ENCODE measurements at regions not wholly inside any gene's neighbourhood (a gene's known extent, or its start where the extent isn't known, plus 50 kb on each side); places are given as distances from the start of the nearest gene placed in this dataset.

DNA sequence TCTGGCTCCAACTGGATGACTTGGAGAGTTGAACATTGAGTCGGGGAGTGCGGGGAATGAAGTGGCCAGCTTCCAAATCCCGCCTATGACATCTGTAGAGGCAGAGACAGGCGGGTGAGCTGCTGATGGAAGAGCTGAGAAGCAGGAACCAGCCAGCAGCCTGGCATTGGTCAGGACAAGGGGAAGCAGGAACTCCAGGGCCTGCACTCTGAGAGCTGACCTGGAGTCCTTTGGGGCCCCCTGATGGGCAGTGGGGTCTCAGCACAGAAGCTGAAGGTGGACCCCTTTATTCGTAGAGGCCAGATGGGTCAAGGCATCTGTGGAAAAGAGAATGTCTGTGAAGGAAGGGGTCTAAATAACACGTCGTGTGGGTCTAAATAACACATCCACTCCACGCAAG, 57.0 kb downstream of the SEC61G start:
- TF ChIP-seq CTCF (conservative IDR thresholded peaks at IDR 0.05; ENCODE audit: control insufficient read depth, insufficient read depth, low read depth, low read length) = no peak

DNA sequence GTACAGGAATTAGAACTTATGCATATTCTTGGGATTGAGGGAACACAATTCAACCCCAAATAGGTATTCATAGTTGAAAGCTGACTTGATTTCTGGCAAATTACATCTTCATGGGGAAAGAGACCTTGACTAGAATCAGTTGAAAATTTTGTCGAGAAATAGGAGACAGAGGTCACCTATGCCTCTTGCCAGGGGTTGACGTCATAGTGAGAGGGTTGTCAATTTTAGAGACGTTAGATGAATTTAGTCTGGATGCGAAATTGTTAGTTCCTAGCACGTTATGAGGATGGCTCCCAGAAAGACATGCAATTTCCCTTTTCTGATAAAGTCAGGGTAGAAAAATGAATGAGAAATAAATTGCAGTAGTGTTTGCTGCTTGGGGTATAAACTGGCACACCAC, 59.3 kb downstream of the SEC61G start:
- H3K4me3 ChIP-seq (ENCODE audit: control insufficient read depth, low read depth, low read length) = no peak overlapping the region
- DNase-seq (ENCODE audit: low read depth) = no peak
- no peak for TF ChIP-seq CTCF (conservative IDR thresholded peaks at IDR 0.05; ENCODE audit: control insufficient read depth, insufficient read depth, low read depth, low read length)

More for the DNA sequence above, 57.0 kb downstream of the SEC61G start:
- no peak overlapping the region for H3K4me3 ChIP-seq (ENCODE audit: control insufficient read depth, low read depth, low read length)
- no peak for DNase-seq (ENCODE audit: low read depth)

DNA sequence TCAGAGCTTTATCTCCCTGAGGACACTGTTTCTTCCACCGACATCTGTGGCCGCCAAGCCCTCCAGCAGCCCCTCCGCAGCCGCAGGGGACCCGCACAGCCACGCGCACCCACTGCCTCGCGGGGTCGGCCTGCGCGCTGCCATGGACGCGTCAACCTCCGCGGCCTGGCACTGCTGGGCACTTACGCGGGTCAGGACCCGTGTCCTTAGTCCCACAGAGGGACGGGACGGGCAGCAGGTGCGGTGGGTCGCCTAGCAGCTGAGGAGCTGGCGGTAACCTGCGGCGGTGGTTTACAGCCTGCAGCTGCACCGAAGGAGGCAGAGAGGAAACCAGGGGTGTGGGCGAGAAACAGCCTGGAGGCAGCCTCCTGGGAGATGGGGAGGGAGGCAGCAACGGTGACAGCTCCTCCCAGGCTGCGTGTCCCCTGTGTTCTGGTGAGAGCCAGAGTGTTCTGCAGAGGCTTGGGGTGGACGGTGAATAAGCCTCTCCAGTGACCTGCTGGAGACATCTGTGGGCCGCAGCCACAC, 61.3 kb downstream of the SEC61G start:
- no peak for TF ChIP-seq CTCF (conservative IDR thresholded peaks at IDR 0.05; ENCODE audit: control insufficient read depth, insufficient read depth, low read depth, low read length)
- no peak for DNase-seq (ENCODE audit: low read depth)
- H3K4me3 ChIP-seq (ENCODE audit: control insufficient read depth, low read depth, low read length) = no peak overlapping the region

DNA sequence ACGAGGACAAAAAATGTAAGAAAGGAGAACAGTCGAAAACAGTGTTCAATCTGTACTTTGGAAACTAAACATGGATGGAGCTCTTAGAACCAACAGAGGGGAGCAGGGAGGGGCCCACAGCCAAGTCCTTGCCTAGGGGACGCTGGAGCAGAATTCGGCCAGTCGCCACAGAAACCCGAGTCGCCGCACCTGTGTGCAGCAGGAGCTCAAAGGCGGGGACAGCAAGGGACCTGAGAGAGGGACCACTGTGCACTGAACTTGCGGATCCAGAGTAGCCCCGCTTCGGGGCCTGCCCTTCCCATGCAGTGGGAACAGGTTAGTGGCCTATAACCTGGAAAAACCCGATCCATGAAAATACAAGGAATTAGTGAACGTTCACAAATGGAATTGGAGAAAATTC, 68.1 kb downstream of the SEC61G start:
- no peak overlapping the region for H3K4me3 ChIP-seq (ENCODE audit: control insufficient read depth, low read depth, low read length)
- no peak for TF ChIP-seq CTCF (conservative IDR thresholded peaks at IDR 0.05; ENCODE audit: control insufficient read depth, insufficient read depth, low read depth, low read length)
- no peak for DNase-seq (ENCODE audit: low read depth)

- H3K4me3 ChIP-seq (ENCODE audit: control insufficient read depth, low read depth, low read length) = no peak overlapping the region
- DNase-seq (ENCODE audit: low read depth) = no peak
- no peak for TF ChIP-seq CTCF (conservative IDR thresholded peaks at IDR 0.05; ENCODE audit: control insufficient read depth, insufficient read depth, low read depth, low read length)
Measured at GRCh38 chr7:54690050-54690443, 69.0 kb downstream of the SEC61G start.

DNA sequence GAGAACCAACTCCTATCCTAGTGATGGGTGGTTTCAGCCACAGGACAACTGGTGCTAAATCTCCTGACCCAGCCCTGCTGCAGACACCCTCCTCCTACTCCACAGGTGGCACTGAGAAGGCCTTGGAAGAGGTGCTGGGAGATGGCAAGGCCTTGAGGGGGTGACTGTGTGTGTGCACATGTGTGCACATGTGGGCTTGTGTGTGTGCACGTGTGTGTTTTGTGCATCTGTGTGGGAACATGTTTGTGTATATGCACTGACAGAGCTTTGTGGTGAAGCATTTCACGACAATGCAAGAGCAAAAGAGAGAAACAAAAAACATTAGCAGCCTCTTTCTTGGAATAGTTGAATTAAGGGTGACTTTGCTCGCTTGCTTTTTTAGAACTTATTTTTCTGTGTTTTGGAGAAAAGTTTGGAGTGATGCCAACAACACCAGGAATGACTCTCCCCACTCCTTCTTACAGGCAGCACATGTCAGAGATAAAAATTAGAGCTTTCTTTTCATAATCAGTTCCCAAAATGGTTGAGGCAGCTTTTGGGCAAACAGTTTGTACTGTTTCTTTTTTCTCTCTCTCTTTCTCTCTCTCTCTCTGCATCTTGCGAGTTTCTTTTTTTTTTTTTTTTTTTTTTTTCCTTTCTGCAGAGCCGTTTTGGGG, 69.5 kb downstream of the SEC61G start:
- TF ChIP-seq CTCF (conservative IDR thresholded peaks at IDR 0.05; ENCODE audit: control insufficient read depth, insufficient read depth, low read depth, low read length) = no peak
- DNase-seq (ENCODE audit: low read depth) = peak; percentile 3

More for the DNA sequence above, 69.5 kb downstream of the SEC61G start:
- no peak overlapping the region for H3K4me3 ChIP-seq (ENCODE audit: control insufficient read depth, low read depth, low read length)

Measured in fibroblast of mammary gland (primary cell).